Activated T-helper 1 cell treated with Interleukin-2 at 50 U/mL for 16 hours (primary cell): ENCODE measurements at regions not wholly inside any gene's neighbourhood (a gene's known extent, or its start where the extent isn't known, plus 50 kb on each side); places are given as distances from the start of the nearest gene placed in this dataset.
"Not testable (repeated sequence)": the region's sequence is repeated elsewhere in the genome, so short reads cannot be mapped to it uniquely, and the experiment has no call there.

Source experiments
- DNase-seq: peaks from one replicate; pipeline ENCODE4 v3.0.0-alpha.2; 2020; ENCODE audit warnings: low read depth

GRCh38 chr2:13413989-13414388 lies 697.3 kb downstream of the TRIB2 start:
- DNase-seq, result no peak

- no peak for DNase-seq
Measured at GRCh38 chr2:13414897-13415296, 698.2 kb downstream of the TRIB2 start.

GRCh38 chr2:13433954-13434353 lies 717.2 kb downstream of the TRIB2 start:
- DNase-seq, result no peak

GRCh38 chr2:13443554-13444261 lies 727.0 kb downstream of the TRIB2 start:
- not testable (repeated sequence) for DNase-seq

GRCh38 chr2:13462464-13462863 lies 745.7 kb downstream of the TRIB2 start:
- no peak for DNase-seq

GRCh38 chr2:13466076-13466475 lies 749.3 kb downstream of the TRIB2 start:
- no peak for DNase-seq

- DNase-seq, result no peak
Measured at GRCh38 chr2:13474538-13474937, 757.8 kb downstream of the TRIB2 start.

- no peak for DNase-seq
Measured at GRCh38 chr2:13480057-13480456, 763.3 kb downstream of the TRIB2 start.

- DNase-seq, result no peak
Measured at GRCh38 chr2:13481201-13481600, 764.5 kb downstream of the TRIB2 start.

GRCh38 chr2:13485256-13485655 lies 768.5 kb downstream of the TRIB2 start:
- DNase-seq, result no peak

GRCh38 chr2:13488965-13489364 lies 772.2 kb downstream of the TRIB2 start:
- no peak for DNase-seq

GRCh38 chr2:13492262-13492661 lies 775.5 kb downstream of the TRIB2 start:
- DNase-seq, result no peak

GRCh38 chr2:13495051-13495450 lies 778.3 kb downstream of the TRIB2 start:
- no peak for DNase-seq

GRCh38 chr2:13504808-13505207 lies 788.1 kb downstream of the TRIB2 start:
- DNase-seq, result no peak

GRCh38 chr2:13508671-13509070 lies 791.9 kb downstream of the TRIB2 start:
- no peak for DNase-seq

- DNase-seq, result no peak
Measured at GRCh38 chr2:13515254-13515653, 798.5 kb downstream of the TRIB2 start.

- DNase-seq, result no peak
Measured at GRCh38 chr2:13522096-13522495, 805.4 kb downstream of the TRIB2 start.

- no peak for DNase-seq
Measured at GRCh38 chr2:13522917-13523821, 806.4 kb downstream of the TRIB2 start.

GRCh38 chr2:13524492-13524891 lies 807.8 kb downstream of the TRIB2 start:
- no peak for DNase-seq

- DNase-seq, result not testable (repeated sequence)
Measured at GRCh38 chr2:13531735-13532410, 815.1 kb downstream of the TRIB2 start.

- not testable (repeated sequence) for DNase-seq
Measured at GRCh38 chr2:13532781-13533523, 816.2 kb downstream of the TRIB2 start.

GRCh38 chr2:13533524-13533922 lies 816.8 kb downstream of the TRIB2 start:
- DNase-seq, result no peak
